ENCODE measurements at regions not wholly inside any gene's neighbourhood (a gene's known extent, or its start where the extent isn't known, plus 50 kb on each side); places are given as distances from the start of the nearest gene placed in this dataset.

- TF ChIP-seq, protein P1, sequence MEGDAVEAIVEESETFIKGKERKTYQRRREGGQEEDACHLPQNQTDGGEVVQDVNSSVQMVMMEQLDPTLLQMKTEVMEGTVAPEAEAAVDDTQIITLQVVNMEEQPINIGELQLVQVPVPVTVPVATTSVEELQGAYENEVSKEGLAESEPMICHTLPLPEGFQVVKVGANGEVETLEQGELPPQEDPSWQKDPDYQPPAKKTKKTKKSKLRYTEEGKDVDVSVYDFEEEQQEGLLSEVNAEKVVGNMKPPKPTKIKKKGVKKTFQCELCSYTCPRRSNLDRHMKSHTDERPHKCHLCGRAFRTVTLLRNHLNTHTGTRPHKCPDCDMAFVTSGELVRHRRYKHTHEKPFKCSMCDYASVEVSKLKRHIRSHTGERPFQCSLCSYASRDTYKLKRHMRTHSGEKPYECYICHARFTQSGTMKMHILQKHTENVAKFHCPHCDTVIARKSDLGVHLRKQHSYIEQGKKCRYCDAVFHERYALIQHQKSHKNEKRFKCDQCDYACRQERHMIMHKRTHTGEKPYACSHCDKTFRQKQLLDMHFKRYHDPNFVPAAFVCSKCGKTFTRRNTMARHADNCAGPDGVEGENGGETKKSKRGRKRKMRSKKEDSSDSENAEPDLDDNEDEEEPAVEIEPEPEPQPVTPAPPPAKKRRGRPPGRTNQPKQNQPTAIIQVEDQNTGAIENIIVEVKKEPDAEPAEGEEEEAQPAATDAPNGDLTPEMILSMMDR (IDR thresholded peaks at IDR 0.05; ENCODE audit: insufficient read depth, low read depth, low read length): no peak
- no peak for TF ChIP-seq EZH2 (IDR thresholded peaks at IDR 0.05; ENCODE audit: insufficient read depth, low read length)
These were observed 92.1 kb upstream of the IL12B start for GRCh38 chr5:159422361-159422760.
